D341Med (cell line): ENCODE measurements at regions not wholly inside any gene's neighbourhood (a gene's known extent, or its start where the extent isn't known, plus 50 kb on each side); places are given as distances from the start of the nearest gene placed in this dataset.
A peak's percentile ranks its signal among the peaks of the same experiment; 100 is the strongest.

ENCODE experiments used
- DNase-seq: peaks from one replicate; pipeline ENCODE4 v3.0.0; 2012; ENCODE audit warnings: low spot score

DNA sequence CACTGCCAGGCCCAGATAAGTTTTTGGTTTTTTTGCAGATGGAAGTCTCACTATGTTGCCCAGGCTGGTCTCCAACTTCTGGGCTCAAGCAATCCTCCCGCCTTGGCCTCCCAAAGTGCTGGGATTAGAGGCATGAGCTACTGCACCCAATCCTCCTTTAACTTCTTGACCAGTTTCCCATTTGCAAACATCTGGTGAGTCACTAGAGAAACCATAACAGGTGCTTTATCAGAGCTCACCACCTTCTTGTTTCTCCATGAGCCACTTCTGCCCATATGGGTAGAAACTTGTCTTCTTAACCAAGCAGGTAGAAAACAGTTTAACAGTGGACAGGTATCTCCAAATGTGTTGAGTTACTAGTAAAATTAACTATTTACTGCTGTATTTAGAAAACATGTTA is 128.4 kb upstream of the AP1S2 start:
- no peak for DNase-seq

DNA sequence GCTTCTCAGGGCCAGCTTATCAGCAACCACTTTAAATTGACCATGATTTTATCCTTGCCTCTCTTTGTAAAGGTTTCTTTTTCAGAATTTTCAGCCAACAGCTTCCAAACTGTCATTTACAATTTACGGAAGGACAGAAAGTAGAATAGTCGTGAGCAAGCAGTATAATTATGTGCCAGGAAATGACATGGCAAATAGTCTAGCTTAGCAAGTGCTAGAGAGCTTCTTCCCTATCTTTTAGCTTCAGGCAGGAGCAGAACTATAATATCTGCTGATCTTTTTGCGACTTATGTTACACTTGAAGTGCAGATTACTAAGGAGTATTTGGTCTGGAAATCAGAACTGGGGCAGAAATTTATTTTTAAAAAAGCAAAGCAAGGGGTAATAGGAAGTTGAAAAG is 123.0 kb upstream of the AP1S2 start:
- DNase-seq, result no peak

DNA sequence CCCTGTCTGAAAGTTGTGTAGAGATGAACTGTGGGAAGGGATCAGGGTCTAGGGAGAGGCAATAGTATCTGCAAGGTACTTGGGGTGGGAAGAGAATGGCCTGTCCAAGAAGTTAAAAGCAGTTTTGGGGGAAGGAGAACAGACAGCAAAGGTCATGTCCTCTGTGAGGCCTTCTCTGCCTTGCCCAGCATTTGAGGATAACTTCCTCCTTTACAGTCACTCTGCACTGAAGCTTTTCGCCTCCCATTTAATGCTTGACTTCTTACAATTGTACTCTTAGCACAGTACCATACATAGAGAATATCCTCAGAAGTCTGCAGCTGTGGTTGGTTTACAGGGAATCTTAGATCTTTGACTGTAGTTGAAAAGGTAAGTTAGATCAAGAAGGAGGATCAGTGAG is 121.8 kb upstream of the AP1S2 start:
- DNase-seq, result no peak

DNA sequence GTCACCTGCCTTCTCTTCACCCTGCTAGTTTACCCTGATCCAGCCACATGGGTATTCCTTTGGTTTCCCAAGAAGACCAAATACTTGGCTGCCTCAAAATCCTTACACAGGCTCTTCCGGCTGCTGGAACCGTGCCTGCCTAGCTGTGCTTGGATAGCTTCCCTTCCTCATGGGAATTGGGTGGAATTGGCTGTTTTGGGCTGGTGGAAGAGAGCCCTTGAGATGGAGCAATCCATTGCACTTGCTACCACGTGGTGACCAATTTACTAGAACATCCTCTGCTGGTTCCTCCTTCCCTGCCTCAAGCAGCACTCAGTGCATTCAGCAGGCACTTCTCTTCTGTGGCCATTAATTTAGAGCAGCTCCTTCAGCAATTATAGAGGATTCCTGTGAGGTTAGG is 119.3 kb upstream of the AP1S2 start:
- DNase-seq, result no peak

DNA sequence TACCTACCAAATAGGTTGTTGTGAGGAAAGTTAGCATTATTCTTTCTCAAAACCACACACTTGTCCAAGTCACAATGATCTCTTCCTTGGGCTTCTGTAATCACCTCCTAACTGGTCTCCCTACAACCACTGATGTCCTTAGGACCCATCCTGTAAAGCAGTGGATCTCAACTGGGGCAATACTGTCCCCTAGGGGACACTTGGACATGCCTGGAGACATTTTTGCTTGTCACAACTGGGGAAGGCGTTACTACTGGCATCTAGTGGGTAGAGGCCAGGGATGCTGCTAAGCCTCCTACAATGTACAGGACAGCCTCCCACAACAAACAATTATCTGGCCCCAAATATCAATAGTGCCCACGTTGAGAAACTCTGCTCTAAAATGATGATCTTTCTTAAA is 118.7 kb upstream of the AP1S2 start:
- peak; percentile 15 for DNase-seq

DNA sequence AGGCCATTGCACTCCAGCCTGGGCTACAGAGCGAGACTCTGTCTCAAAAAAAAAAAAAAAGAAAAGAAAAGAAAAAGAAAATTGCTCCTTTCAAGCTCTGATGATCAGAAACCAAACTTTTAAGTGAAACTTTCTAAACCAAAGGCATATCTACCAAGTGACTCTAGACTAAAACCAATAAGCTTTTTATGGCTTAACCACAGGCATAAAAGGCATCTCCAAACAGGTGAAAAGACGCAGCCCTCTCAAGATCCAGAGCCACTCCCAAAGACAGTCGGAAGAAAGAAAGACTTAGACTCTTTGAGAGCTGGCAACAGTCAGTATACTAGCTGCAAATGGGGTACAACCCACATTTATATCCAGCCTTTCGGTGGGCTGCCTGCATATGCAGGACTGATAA is 117.1 kb upstream of the AP1S2 start:
- DNase-seq, result no peak

DNA sequence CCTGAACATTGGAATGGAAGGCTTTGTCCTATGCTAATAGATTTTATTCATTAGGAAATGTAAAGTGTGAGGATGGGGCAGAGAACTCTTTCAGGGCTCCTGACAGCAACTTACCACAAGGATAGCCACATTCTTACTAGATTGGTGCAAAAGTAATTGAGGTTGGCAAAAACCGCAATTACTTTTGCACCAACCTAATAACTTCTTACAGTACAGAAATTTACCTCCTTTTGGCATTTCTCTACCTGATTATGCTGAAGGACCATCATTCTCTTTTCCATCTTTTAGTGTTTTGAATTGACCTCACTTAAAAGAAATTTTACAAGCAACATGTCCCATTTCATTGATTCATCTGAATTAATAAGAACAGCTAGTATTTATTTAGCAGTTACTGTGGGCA is 109.2 kb upstream of the AP1S2 start:
- DNase-seq, result no peak

DNA sequence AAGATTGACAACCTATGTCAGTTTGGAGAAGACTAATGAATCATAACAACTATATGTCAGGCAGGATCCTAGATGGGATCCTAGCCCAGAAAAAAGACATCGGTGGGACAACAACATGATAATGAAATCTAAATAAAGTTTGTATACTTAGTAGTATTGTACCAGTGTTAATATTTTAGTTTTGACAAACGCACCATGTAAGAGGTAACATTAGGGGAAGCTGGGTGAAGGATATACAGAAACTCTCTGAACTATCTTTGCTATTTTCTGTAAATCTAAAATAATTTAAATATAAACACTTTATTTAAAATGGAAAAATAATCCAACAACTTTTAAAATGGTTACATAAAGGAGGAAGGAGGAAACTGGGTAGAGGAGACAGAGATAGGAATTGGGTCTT is 105.6 kb upstream of the AP1S2 start:
- DNase-seq, result no peak

DNA sequence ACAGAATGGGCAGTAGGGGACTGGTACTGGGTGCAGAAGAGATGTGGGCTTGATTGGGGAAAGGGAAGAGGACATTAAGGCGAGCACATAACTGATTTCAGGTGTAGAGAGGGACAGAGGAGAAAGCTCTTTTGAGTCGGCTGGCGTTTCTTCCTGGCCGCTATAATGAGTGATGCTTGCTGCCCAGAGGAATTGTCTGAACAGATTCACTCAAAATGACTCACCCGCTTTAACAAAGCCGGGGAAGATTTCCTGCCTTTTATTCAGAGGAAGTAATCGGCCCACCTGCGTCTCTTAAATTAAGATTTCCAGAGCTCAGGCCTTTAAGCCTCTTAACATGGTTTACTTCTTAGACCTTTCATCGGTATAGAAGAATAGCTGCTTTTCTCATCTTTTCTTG is 102.1 kb upstream of the AP1S2 start:
- peak; percentile 4 for DNase-seq

DNA sequence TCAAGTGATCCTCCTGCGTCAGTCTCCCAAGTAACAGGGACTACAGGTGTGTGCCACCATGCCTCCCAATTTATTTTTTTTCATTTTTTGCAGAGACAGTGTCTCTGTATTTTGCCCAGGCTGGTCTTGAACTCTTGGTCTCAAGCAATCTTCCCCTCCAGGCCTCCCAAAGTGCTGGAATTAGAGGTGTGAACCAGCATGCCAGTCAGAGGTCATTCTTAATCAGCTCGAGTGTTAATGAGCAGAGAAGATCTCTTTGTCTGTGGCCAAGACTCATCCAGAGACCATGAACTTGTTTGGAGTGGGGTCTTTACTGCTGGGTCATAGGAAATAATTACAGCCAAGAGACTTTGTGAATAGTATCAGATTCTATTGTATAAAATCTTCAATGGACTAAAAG is 99.2 kb upstream of the AP1S2 start:
- no peak for DNase-seq

DNA sequence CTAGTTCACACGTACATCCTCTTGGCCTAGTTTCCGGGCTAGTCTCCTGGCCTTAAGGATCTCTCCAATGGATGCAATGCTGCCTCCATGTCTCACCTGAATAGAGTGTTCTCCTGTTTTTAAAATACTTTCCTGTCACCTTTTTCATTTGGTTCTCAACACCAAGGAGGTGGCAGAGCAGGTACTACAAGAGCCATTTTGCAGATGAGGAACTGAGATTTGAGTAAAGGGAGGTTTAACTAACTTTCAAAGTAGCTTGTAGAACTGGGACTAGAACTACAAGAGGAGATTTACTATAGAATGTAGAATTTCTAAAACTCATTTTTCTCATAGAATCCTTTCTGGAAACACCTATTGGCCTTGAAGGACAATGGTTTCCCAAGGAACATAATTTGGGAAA is 97.6 kb upstream of the AP1S2 start:
- no peak for DNase-seq

DNA sequence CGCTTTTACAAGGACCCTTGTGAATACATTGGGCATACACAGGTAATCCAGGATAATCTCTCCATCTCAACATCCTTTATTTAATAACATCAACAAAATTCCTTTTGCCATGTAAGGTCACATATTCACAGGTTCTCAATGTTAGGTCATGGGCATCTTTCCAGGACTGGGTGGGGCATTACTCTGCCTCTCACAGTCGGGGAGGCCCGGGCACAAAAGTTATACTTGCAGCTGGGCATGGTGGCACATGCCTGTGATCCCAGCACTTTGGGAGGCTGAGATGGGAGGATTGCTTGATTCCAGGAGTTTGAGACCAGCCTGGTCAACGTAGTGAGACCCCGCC is 93.7 kb upstream of the AP1S2 start:
- DNase-seq, result no peak

DNA sequence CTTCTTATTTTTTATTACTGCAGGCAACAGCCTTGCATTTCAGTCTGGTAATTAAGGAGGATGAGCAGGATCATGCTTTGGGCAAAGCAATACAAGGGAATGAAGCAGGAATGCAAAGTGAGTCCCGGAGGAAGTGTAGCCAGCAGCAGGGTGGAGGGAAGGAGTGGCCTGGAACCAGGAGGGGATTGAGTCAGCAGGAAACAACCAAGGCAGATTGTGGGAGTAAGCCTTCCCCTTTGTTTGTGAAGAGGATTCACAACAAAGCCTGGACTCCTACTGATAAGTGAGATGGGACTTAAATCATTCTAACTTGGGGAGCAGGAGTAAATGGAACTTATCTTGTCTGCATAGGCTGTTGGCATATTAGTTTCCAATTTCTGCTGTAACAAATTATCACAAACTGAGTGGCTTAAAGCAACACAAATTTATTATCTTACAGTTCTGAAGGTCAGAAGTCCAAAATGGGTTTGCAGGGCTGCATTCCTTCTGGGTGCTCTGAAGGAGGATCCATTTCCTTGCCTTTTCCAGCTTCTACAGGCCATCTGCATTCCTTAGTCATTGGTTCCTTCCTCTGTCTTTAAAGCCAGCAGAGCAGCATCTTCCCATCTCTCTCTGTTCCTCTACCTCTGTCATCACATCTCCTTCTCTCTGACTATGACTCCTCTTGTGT is 93.2 kb upstream of the AP1S2 start:
- no peak for DNase-seq

DNA sequence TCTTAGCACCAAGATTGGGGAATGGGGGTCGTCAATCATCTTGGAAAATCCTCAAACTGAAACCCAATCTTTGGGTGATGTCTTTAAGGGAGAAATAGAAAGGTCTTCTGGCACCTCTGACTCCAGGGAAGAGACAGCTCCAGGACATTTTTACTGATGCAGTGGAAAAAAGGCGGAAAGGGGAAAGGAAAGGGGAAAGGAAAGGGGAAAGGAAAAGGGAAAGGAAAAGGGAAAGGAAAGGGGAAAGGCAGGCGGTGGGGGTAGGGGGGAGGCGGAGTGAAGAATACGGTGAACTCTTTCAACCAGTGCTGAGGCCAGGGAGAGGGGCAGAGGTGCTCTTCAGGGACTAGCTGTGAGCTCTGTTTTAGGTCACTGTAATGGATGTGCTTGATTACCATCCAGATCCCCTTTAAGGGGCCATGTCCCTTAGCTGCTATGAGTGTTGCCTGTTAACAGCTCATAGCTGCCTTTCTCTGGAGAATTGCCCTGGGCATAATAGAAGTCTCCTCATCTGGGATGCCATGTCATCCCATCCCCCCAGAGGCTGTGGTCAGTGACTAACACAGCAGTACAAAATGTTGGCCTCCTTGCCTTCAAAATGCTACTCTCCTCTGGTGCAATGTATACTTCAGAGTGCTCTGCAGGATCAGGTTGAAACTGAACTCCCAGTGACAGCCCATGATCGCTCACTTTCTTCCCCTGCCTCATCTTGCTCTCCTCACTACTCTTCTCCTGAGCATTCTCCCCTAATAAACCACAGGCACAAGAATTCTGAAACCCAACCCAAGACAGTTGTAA is 92.4 kb upstream of the AP1S2 start:
- no peak for DNase-seq

DNA sequence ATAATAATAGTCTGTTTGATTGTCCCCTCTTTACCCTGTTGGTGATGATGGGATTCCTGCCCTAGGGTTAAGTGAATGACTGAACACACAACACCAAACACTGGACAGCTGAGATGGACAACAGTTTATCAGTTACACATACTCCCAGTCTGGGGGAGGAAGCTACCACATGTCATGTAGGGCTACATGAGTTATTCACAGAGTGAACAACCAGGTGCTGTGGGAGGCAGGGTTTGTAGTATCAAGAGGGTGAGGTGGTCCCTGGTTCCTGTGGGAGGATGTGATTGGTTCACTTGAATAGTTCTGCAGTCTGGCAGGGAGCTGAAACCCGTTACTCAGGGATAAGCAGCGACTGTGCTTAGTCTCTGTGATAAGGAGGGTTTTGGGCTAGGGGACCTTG is 88.8 kb upstream of the AP1S2 start:
- no peak for DNase-seq

DNA sequence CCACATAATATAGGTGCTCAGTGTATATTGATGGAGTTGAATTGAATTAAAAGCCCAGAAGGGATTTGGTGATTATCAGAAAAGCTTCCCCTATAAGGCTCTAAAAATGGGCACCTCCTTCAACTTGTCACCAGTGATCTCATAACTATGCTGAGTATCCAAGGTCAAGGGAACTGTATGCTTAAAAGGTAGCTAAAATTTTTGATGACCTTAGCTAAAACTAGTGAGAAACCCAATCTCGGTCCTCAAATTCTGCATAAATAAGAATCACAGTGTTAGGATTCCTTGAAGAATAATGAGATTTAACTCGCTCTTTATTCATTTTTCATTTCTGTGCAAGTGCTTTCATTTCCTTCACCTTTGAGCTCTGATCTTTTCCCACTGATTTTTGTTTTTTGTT is 87.7 kb upstream of the AP1S2 start:
- no peak for DNase-seq

DNA sequence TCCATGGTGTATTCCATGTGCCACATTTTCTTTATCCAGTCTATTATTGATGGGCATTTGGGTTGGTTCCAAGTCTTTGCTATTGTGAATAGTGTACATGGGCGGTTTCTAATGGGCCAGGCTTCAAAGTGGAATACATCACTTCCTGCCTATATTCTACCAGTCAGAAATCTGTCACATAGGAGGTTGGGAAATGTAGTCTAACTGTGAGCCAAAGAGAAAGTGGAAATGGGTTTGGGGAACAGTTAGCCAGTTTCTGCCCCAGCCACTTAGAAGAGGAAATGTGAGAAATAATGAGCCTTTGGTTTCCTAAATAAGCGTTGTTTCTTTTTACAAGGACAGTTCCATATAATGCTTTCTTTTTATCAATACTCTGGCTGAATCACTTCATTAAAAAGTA is 85.1 kb upstream of the AP1S2 start:
- DNase-seq, result no peak

DNA sequence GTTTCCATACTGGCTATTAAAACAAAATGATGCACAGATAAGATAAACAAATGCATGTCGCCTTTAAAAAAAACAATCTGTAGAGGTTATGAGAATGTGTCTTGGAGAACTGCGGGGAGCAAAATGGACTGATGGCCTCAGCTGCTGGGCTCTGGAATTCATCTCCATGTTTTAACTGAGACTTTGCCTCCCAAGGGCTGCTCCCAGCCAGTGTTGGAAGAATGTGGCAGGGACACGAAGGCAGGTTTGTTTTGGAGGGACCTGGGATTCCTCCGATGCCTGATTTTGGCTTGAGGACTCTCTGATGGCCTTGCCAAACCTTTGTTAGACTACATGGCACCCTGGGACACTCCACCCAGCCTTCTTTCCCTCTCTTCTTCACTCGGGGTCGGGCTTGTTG is 83.5 kb upstream of the AP1S2 start:
- no peak for DNase-seq

DNA sequence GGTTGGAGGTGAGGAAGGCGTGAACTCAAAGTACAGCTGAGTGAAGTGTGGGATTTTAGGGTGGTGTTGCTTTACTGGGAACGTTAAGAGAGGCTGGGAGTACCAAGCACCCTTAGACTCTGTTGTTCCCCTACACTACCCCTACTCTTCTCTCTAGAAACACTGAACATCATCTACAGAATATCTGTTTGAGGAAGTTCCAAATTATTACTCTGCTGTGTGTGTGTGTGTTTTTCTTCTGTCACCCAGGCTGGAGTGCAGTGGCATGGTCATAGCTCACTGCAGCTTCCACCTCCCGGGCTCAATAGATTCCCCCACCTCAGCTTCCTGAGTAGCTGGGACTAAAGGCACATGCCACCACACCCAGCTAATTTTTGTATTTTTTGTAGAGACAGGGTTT is 76.7 kb upstream of the AP1S2 start:
- no peak for DNase-seq

DNA sequence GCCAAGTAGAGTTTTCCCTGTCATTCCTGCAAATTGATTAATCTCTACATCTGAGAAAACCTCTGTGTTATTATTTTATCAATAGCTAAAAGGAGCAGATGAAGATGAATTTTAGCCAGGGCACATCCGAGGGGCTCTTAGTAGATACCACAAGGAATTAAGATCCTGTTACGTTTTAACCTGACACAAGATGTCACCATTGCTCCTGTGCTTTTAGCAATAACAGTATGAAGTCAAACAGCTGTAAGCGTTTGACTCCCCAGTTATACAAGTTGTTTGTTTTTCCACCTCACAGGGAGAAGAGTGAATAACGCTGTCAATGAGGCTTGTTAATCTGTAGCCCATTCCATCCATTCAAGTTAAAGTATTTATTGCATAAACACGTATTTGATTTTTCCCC is 76.0 kb upstream of the AP1S2 start:
- DNase-seq, result no peak

DNA sequence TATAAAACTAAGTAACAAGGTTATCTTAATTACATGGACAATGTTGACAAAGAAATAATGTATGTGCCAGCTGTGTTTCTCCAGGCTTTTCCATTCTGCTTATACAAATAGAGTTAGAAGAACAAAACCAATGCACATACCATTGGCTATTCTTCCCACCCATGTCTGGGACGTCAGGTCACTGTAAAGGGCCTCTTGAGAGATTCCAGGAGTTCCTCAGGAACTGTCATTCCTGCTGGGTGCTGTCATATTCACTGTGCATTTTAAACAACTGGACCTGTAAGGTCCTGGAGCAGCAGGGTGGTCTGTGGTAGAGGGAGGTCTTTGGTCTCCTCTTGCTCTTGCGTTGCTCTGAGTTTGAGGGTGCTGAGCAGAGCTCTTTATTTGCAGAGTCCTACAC is 74.6 kb upstream of the AP1S2 start:
- no peak for DNase-seq

DNA sequence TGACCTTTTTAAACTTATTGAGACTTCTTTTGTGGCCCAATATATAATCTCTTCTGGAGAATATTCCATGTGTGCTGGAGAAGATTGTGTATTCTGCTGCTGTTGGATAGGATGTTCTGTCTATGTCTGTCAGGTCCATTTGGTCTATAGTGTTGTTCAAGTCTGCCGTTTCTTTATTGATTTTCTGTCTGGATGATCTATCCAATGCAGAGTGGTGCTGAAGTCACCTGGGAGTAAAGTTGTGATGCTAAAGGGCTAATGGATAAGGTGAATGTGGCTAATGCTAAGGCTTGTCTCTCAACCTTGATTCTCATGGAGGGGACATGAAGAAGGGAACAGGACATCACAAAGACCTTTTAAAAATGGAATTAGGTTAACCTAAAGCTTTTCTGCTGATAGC is 72.0 kb upstream of the AP1S2 start:
- no peak for DNase-seq

DNA sequence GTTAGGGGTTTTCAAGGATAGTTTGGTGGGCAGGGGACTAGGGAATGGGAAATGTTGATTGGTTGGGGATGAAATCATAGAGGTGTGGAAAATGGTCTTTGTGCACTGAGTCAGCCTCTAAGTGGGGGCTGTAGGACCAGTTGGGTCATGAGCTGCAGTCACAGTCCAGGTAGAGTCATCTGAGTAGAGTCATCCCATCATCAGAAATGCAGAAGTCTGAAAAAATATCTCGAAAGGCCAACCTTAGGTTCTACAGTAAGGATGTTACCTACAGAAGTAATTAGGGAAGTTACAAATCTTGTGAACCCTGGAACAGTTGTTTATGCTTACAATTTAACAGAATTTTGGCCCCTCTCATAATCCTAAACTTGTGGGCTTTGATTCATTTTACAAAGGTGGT is 63.4 kb upstream of the AP1S2 start:
- DNase-seq, result no peak

DNA sequence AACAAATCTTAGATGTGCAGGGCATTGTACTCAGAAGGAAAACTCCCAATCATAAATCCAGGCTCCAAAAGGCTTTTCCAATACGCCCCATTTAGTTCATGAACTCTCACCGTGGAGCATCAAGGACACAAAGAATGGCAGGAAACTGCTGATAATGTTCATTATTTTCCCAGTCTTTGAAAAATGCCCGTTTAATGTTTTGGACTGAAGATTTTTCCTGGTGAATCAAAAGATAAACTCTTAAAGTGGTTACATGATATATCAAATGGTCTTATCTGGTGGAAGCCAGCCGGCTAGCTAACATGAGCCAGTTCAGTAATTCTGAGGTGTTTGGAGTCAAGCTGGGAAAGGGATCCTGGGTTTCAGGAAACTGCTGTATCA is 62.1 kb upstream of the AP1S2 start:
- DNase-seq, result no peak
